GM19238 (cell line): ENCODE measurements at regions not wholly inside any gene's neighbourhood (a gene's known extent, or its start where the extent isn't known, plus 50 kb on each side); places are given as distances from the start of the nearest gene placed in this dataset.

Experiments used
- DNase-seq: peaks from one replicate; pipeline ENCODE4 v3.0.0; 2011; ENCODE audit warnings: low spot score; ENCODE audit not compliant: insufficient read length

DNA sequence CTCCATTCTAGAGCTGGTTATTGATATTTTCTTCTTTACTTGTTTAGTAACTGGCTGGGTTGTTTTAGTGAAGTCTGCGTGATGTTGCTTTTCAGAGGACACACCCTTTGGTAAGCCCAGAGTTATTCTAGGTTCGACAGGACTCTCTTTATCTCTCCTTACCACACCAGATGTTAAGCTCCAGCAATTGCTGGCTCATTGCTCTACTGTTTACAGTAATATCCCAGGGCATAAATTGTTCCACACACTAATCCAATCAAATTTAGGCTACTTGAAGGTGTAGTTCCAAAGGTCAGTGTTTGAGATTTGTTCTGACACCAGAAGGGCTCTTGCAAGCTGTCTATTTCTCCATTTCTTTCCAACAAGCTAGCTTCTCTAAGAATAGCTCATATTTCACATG is 506.6 kb downstream of the NR4A2 start:
- DNase-seq = no peak

DNA sequence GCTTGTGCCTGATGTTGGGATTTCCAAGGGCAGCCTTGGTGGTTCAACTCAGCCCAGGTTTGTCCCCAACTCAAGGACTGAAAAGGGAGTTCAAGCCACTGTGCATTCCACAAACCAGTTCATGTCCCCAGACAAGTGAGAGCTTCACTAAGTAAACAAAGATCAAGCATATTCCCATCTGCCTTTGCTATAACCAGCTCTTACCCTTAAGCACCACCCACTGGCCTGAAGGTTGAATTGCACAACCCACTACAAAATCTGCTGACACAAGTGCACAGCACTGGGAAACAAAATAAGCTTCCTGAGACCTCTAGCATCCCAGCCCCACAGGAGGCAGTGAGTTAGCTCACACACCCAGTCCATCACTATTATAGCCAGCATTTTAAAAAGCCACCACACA is 516.7 kb downstream of the NR4A2 start:
- DNase-seq = peak; percentile 0

DNA sequence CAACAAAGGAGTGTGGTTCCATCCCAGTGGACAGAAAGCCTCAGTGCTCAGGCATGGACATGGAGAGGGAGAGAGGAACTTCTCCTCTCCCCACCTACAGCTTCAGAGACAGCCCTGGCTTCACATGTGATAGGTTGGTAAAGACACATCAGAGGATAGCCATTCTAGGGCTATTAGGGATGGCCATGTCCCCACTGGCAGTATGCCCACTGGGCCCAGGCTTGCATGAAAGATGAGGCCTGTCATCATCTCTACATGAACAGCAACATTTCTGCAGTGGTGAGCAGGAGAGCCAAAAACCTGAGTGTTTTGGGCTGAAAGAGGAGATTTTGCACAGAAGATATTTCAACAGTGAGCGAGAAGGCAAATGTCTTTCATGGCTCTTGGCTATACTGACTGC is 517.2 kb downstream of the NR4A2 start:
- DNase-seq = no peak

DNA sequence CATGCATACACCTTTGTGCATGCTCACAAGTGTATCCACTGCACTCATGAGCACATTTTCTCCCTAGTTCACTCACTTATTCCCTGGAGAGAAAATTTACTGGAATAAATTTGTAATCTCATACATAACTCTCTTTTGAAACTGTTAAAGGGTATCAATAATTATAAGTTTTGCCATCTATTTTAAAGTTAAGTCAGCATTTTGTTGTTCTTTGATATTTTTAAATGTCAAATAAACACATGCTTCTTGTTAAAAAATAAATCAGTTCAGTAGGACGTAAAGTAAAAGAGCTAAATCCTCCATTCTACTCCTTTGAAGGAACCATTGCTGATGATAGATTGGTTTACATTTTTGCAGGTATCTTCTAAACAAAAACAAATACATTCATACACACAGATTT is 522.1 kb downstream of the NR4A2 start:
- no peak for DNase-seq

DNA sequence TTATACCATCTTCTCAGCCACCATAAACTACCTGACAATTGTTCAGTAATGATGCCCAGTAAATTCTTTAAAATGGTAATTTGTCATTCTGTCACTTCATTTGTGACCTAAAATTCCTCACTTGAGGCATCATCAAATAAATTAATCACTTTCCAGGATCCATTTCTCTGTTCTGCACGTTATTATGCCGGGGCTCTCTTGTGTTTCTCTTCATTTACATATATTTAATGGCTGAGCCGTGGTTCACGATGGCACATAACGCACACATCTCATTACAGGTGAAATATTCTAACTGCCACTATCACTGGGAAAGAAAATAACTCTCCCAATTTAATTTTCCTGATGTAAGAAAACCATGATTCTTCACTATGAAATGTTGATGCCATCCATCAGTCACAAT is 529.6 kb downstream of the NR4A2 start:
- no peak for DNase-seq

DNA sequence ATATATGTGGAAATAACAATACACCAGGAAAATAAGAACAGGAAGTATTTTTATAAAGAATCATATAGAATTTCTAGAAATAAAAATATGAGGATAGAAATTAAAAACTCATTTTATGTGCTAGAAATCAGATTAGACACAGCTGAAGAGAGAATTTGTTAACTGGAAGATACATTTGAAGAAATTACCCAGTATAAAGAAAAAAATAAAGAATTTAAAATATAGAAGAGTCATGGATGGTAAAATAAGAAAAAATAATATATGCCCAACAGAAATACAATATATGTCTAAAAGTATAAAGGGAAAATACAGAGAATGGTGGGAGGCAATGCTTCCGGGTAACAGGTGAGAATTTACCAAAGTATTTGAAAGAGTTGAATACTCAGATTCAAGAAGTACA is 539.9 kb downstream of the NR4A2 start:
- DNase-seq = no peak

DNA sequence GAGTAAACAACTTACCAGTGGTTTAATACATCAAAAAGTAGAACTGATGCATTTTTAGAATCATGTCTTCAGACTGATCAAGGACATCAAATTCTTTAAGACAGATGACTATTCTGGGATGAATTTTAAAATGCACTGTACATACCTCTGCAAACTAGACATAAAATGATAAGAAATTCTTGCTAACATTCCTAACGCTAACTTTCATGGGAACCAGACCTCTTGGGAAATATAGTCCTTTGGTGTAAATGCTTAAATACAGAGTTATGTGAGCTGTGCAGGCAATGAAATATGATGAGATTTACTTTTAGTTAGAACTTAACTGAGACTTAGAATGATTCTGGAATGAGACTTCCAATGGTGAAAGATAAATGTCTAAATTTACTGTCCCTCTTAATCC is 562.0 kb downstream of the NR4A2 start:
- DNase-seq = no peak

DNA sequence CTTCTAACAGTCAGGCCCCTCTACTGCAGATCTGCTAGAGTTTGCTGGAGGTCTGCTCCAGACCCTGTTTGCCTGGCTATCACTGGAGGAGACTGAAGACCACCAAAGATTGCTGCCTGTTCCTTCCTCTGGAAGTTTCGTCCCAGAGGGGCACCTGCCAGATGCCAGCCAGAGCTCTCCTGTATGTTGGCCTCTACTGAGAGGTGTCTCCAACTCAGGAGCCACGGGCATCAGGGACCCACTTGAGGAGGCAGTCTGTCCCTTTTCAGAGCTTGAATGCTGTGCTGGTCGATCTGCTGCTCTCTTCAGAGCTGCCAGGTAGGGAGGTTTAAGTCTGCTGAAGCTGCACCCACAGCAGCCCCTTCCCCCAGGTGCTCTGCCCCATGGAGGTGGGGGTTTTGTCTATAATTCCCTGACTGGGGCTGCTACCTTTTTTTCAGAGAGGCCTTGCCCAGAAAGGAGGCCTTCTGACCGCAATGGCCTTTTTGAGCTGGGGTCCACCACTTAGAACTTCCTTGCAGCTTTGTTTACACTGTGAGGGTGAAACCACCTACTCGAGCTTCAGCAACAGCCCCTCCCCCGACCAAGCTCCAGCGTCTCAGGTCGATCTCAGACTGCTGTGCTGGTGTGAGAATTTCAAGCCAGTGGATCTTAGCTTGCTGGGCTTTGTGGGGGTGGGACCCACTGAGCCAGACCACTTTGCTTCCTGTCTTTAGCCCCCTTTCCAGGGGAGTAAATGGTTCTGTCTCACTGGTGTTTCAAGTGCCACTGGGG is 566.0 kb downstream of the NR4A2 start:
- no peak for DNase-seq

DNA sequence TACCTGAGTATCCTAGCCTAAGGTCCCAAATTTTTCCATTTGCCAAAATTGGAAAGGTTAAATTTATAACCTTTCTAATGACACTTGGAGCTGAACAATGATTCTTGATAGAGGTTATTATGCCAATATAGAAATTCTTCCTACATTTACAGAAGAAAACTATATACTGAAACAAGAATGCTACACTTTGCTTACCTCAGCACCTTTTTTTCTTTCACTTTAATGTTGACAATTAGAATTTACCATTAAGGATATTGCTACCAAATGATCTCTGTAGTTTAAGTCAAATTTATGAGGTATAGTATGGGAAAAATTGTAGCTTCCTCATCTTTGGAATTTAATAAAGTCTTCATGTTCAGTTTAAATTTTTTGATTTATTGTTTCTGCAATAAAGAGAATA is 577.0 kb downstream of the NR4A2 start:
- no peak for DNase-seq

DNA sequence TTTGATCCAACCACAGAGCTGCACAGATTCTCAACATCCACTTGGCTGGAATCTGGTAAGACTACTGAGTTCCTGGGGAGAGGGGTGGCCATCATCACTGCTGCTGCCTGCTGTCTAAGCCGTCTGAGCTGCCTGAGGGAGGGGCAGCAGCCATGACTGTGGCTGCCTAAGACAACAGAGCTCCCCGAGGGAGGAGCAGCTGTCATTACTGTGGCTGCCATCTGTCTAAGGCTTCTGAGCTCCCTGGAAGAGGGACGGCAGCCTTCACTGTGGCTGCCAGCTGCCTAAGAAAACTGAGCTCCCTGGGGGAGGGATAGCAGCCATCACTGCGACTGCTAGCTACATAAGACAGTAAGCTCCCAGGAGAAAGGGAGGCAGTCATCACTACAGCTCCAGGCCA is 584.4 kb downstream of the NR4A2 start:
- DNase-seq = no peak

DNA sequence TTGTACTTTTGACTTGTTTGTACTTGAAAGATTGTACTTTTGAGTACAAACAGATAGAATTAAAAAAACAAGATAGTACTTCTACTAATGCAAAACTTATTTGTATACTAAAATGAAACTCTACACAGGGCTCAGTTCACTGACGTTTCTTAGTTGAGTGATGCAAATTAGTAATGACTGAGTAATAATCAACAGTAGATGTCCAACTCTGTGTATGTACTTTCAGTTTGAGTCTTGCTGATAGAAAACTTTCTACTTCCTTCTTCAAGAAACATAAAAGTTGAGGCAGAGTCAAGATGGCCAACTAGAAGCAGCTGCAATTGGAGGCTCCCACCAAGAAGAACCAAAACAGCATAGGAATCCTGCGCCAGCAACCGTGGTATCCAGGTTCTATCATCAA is 585.0 kb downstream of the NR4A2 start:
- DNase-seq = no peak

DNA sequence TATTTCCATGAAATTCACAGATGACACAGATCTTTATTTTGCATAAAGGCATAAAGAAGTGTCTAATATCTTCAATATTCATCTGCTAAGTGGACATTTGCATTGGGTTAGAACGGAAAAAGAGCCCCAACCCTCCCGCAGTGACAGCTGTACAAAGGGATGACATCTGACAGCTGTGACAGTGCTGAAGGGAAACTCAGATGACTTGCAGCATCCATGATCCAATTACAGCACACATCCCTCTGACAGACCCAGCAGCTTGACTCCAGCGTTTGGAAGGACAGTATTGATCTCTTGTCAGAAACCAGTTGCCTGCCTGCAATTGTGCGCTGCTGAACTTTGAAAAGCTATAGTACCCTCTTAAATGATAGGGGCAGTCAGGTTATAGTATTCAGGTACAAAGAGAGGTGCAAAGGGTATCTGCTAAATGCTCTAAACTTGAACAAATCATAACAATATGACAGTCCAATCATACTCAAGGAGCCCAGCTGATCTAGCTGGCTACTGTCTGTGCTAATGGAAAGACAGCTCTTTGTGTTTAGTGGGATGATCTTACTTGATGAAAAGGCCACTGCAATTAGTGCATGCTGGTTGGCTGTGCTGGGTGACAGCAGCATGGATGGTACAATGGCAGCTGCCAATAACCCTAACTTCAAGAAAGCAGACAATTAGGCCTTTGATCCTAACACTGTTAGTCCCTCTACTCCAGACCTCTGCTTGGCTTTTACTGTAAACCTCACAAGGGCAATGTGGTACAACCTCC is 599.2 kb downstream of the NR4A2 start:
- DNase-seq = no peak

DNA sequence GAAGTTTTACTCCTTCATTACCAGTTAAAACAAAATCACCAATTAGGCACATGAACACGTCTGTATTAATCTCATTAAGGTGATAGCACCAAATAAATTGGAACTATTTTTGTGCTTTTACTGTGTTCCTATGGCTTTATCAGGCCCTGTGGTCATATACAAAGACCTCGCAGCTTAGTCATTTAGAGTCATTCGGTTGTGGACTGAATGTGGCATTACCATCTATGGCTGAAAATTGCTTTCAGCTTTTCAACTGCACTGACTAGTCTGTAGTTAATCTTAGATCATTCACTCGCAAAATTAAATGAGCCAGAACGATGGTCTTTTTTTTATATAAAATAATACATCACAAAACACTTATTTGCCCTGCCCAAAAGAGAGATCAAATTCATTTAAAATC is 601.7 kb downstream of the NR4A2 start:
- no peak for DNase-seq

DNA sequence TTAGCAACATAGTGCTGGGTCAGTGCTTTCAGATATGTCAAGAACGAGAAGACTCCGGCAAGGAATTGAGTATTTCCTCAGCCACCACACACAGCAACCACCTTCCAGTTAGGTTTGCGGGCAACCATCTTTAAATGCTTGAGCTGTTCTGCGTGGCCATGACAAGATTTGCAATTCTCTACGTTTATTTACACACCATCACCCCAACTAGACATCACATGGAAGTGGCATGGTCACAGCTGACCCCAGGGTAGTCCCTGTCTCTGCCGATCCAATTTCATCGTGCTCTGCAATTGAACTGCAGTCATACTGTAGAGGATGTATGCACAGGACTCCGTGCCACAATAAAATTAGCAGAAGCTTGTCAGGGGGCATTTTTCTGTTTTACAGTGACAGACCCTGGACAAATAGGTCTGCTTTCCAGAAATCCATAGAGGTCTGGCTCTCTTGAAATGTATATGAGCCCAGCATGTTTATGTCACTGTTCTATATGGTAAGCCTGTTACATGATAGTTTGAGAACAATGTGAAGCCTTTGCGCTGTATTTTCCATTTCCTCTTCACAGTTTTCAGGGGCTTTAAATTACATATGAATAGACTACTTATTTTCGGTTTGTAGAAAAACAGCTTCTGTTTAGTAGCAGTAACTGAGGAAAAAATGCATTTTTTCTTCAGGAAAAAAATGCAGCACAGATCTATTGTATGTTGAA is 605.2 kb downstream of the NR4A2 start:
- DNase-seq = no peak

DNA sequence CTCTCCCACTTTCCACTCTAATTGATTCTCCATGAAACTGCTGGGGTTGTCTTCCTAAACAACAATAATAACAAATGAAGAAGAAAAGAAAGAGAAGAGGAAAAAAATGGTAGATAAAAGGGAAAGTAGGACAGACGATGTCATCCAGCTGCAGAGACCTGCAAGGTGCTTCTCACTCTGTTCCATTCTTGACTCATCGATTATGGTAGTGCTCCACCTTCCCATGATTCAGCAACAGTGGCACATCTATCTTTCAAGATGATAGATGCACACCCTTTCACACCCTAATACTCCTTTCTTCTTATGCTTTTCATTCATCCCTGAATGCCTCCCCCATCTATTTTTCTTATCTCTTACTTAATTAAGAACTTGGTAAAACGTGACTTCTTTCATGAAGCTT is 610.2 kb downstream of the NR4A2 start:
- DNase-seq = no peak

DNA sequence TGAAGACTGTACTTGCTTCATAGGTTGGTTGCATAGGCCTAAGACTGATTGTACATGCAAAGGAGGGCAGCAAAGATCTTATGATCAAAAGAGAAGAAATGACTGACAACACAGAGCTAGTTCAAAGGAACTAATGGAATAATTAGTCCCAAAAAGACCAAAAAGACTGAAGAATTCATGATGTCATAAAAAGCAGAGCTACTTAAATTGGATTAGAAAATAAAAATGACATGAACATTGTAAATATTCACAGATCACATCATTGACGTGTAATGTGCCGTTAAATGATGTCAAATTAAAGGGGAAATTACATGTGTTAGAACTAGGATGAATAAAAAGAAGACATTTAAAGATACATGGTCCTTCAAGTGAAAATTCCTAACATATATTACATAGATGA is 616.8 kb downstream of the NR4A2 start:
- DNase-seq = no peak

DNA sequence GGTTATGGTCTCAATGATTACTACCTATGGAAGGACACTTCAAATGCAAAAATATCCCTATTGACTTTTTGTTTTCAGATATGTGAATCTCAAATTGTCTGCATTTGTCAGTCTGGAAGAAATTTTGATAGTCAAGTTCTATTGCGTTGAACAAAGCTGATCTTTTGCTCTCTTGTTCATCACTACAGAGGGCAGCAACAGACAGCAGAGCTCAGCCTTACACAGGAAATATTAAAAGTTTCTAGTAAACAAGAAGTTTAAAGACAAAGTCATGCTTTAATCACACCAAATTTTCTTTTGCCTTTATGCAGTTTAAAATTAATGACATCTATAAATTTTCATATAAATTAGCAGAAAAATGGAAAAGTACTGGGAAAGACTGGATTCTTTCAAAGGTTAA is 617.5 kb downstream of the NR4A2 start:
- no peak for DNase-seq

DNA sequence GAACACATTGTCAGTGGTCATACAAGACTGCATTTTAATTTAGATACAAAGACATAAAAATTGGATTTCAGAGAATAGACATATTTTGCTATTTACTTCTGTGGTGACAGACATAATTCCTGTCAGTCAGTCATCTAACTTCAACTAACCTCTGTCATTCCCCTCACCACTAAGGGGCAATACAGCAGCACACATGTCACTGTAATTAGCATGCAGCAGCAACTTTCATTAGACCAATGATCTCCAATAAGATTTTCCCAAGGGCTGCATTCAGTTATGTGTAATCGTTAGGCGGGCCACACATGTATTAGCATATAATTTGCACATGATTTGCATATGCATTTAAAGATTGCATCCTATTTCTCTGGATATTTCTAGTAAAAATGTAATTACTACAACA is 624.5 kb downstream of the NR4A2 start:
- no peak for DNase-seq

DNA sequence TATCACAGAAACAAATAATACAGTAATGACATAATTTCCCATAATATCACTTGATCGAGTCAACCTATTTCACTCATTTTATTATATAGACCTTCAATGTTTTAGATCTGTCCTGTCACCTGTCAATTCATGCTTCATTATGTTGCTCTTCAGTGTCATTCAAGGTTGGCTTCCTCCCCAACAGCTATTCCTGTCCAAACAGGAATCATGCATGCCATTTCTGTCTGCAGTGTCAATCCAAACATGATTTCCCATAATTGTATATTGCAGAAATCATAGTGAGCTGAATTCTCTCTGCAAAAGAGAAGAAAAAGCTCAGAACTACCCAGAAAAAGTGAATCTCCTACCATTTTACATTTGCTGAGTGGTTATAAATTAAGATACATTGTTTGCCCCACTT is 628.6 kb downstream of the NR4A2 start:
- no peak for DNase-seq

DNA sequence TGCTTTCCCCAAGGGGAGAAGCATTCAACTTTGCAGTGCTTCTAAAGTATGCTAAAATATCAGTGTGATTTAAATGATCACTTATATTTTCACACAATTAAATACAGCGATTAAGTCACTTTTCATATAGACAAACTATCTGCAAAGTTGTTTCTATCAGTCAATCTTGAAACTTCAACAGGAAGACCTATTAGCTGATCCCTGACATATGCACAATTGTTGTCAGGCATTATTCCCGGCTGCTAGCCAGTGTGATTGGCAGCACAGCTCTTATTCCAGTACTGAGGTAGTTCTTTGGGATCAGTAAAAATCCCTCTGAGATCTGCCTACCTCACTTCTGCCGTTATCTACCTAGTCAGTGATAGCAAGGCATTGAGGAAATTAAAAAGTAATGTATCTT is 629.5 kb downstream of the NR4A2 start:
- no peak for DNase-seq

DNA sequence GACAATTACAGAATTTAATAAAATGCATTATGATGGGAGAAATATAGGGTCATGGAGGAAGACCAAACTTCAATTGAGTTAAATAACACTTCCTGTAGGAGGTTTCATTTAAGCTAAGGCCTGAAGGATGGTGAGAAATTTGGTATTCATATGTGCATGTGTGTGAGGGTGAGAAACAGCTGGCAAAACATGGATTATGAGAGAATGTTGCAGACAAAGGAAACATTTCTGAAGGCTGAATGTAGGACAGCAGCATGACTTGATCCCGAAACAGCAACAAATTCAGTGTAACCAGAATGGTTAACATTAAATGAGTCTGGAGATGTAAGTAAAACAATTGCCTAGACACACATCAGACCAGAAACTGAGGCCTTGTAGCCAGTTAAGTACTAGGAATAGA is 630.8 kb downstream of the NR4A2 start:
- DNase-seq = no peak

DNA sequence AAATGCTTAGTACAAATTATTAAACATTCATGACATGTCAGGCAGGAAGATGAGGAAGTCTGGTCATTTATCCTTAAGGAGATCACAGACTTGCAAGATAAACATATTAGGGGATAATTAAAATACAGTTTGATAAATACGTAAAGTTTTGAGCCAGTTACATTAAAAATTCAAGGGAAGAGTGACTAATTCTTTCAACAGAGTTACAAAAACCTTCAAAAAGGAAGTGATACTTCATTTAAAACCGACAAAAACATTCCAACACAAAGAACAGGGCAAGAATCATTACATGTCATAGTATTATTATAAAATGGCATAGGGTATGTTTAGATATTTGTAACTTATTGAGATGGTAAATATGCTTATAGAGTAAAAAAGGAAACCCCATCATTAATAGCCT is 636.0 kb downstream of the NR4A2 start:
- DNase-seq = no peak

DNA sequence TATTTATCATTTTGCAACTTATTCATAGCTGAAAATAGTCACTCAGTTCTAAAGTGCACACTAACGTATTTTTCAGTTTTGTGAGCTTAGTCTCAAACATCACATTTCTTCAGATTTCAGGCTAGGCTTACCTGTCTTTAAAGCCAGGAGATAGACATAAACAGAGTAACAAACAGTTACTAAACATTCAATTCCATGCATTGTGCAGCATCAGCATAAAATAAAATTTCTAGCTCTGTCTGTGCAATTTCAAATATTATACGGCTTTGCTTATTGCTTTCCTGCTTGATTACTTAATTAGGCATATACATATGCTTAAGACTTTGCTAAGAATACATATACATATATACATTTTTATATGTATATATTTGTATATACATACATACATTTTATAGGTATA is 637.0 kb downstream of the NR4A2 start:
- no peak for DNase-seq
